GM12878 (cell line): ENCODE measurements at regions not wholly inside any gene's neighbourhood (a gene's known extent, or its start where the extent isn't known, plus 50 kb on each side); places are given as distances from the start of the nearest gene placed in this dataset.

Experiments used
- CBX5 ChIP-seq: sonication (generic); IDR thresholded peaks from 2 replicates; pipeline ENCODE4 v1.6.1; 2016; ENCODE audit warnings: low read depth, moderate library complexity, mild to moderate bottlenecking, inconsistent platforms
- CHD2 ChIP-seq: IDR thresholded peaks from 2 replicates; pipeline ENCODE4 v1.6.1; 2011; ENCODE audit warnings: low read depth, low read length, improper control_type of control experiment, borderline replicate concordance
- EP300 ChIP-seq, 2 experiments: fragments of 150-350 bp in 1 of 2; IDR thresholded peaks; 2 replicates each; pipeline ENCODE4 v1.6.1; 2011 to 2012; ENCODE audit warnings: low read depth in 2 of 2, low read length in 2 of 2, borderline replicate concordance in 1 of 2, improper control_type of control experiment in 1 of 2, inconsistent platforms in 1 of 2; ENCODE audit not compliant: control insufficient read depth in 1 of 2
- FOS ChIP-seq: IDR thresholded peaks from 3 replicates; pipeline ENCODE4 v1.6.1; 2011; ENCODE audit warnings: borderline replicate concordance; ENCODE audit not compliant: insufficient read length; ENCODE audit errors: extremely low read depth
- JUND ChIP-seq: IDR thresholded peaks from 2 replicates; pipeline ENCODE4 v1.6.1; 2012; ENCODE audit warnings: low read depth, mild to moderate bottlenecking, low read length, improper control_type of control experiment, moderate library complexity
- PAX8 ChIP-seq: fragments of 450-650 bp; IDR thresholded peaks from 2 replicates; pipeline ENCODE4 v1.6.1; 2017; ENCODE audit warnings: mild to moderate bottlenecking, moderate library complexity
- RBBP5 ChIP-seq: fragments of 200-600 bp; sonication (generic); conservative IDR thresholded peaks from 2 replicates; pipeline ENCODE4 v1.6.1; 2016
- ZZZ3 ChIP-seq: IDR thresholded peaks from 2 replicates; pipeline ENCODE4 v1.6.1; 2011; ENCODE audit warnings: low read depth; ENCODE audit not compliant: control insufficient read depth, insufficient read length
- TF ChIP-seq, protein P1 (sequence below), 3 experiments: IDR thresholded peaks in 2 of 3; conservative IDR thresholded peaks in 1 of 3; 2 replicates each; pipeline ENCODE4 v1.5.1; 2011; ENCODE audit warnings: low read depth in 3 of 3, low read length in 3 of 3, mild to moderate bottlenecking in 3 of 3, control low read depth in 2 of 3, moderate library complexity in 2 of 3, inconsistent platforms in 1 of 3, mixed read lengths in 1 of 3; ENCODE audit not compliant: control insufficient read depth in 2 of 3, insufficient read depth in 1 of 3; ENCODE audit errors: extremely low read depth in 1 of 3
- TF ChIP-seq, protein P2 (sequence below): IDR thresholded peaks from 2 replicates; pipeline ENCODE4 v1.6.1; 2011; ENCODE audit warnings: low read depth, low read length, improper control_type of control experiment, borderline replicate concordance
- TF ChIP-seq, protein P3 (sequence below): IDR thresholded peaks from 2 replicates; pipeline ENCODE4 v1.6.1; 2011; ENCODE audit warnings: mild to moderate bottlenecking, low read depth, low read length, moderate library complexity; ENCODE audit not compliant: insufficient replicate concordance
- TF ChIP-seq, protein P4 (sequence below): fragments of 450-650 bp; IDR thresholded peaks from 2 replicates; pipeline ENCODE4 v1.6.1; 2017; ENCODE audit warnings: mild to moderate bottlenecking, low read depth, inconsistent platforms; ENCODE audit not compliant: poor library complexity, severe bottlenecking

DNA sequence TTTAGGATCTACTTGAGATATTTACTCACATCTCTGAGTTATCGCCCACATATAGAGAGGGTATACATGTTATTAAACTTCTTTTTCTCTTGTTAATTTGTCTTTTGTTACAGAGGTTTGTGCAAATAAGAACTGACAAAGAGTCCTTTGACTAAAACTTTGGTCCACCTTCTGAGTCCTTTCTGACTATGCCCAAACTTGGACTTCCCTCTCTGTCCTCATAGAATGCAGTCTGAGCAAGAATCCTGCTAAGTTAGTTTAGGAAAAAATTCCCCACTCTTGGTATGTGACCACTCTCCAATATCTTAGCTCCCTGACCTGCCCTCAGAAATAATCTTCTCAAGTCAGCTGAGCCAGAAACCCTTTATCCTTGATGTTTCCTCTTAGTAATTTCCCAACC is 257.5 kb upstream of the REG3G start:
- TF ChIP-seq, protein P1, sequence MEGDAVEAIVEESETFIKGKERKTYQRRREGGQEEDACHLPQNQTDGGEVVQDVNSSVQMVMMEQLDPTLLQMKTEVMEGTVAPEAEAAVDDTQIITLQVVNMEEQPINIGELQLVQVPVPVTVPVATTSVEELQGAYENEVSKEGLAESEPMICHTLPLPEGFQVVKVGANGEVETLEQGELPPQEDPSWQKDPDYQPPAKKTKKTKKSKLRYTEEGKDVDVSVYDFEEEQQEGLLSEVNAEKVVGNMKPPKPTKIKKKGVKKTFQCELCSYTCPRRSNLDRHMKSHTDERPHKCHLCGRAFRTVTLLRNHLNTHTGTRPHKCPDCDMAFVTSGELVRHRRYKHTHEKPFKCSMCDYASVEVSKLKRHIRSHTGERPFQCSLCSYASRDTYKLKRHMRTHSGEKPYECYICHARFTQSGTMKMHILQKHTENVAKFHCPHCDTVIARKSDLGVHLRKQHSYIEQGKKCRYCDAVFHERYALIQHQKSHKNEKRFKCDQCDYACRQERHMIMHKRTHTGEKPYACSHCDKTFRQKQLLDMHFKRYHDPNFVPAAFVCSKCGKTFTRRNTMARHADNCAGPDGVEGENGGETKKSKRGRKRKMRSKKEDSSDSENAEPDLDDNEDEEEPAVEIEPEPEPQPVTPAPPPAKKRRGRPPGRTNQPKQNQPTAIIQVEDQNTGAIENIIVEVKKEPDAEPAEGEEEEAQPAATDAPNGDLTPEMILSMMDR (IDR thresholded peaks at IDR 0.05 in 2 of 3, conservative IDR thresholded peaks at IDR 0.05 in 1 of 3; ENCODE audit: control insufficient read depth in 2 of 3, extremely low read depth in 1 of 3, insufficient read depth in 1 of 3, low read depth in 3 of 3, low read length in 3 of 3): no peak
- TF ChIP-seq FOS (no peak), CBX5 (no peak), JUND (no peak), EP300 (IDR thresholded peaks at IDR 0.05; ENCODE audit: borderline replicate concordance in 1 of 2, control insufficient read depth in 1 of 2, low read depth in 2 of 2, low read length in 2 of 2) (no peak), ZZZ3 (no peak), RBBP5 (no peak), PAX8 (no peak), CHD2 (no peak)
- TF ChIP-seq, protein P2, sequence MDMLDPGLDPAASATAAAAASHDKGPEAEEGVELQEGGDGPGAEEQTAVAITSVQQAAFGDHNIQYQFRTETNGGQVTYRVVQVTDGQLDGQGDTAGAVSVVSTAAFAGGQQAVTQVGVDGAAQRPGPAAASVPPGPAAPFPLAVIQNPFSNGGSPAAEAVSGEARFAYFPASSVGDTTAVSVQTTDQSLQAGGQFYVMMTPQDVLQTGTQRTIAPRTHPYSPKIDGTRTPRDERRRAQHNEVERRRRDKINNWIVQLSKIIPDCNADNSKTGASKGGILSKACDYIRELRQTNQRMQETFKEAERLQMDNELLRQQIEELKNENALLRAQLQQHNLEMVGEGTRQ: no peak
- TF ChIP-seq, protein P3, sequence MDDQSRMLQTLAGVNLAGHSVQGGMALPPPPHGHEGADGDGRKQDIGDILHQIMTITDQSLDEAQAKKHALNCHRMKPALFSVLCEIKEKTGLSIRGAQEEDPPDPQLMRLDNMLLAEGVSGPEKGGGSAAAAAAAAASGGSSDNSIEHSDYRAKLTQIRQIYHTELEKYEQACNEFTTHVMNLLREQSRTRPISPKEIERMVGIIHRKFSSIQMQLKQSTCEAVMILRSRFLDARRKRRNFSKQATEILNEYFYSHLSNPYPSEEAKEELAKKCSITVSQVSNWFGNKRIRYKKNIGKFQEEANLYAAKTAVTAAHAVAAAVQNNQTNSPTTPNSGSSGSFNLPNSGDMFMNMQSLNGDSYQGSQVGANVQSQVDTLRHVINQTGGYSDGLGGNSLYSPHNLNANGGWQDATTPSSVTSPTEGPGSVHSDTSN: no peak
- TF ChIP-seq, protein P4, sequence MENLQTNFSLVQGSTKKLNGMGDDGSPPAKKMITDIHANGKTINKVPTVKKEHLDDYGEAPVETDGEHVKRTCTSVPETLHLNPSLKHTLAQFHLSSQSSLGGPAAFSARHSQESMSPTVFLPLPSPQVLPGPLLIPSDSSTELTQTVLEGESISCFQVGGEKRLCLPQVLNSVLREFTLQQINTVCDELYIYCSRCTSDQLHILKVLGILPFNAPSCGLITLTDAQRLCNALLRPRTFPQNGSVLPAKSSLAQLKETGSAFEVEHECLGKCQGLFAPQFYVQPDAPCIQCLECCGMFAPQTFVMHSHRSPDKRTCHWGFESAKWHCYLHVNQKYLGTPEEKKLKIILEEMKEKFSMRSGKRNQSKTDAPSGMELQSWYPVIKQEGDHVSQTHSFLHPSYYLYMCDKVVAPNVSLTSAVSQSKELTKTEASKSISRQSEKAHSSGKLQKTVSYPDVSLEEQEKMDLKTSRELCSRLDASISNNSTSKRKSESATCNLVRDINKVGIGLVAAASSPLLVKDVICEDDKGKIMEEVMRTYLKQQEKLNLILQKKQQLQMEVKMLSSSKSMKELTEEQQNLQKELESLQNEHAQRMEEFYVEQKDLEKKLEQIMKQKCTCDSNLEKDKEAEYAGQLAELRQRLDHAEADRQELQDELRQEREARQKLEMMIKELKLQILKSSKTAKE: no peak
